PFSK-1 (cell line): ENCODE measurements at regions not wholly inside any gene's neighbourhood (a gene's known extent, or its start where the extent isn't known, plus 50 kb on each side); places are given as distances from the start of the nearest gene placed in this dataset.

ENCODE experiments used
- FOXP2 ChIP-seq: optimal IDR thresholded peaks from 2 replicates; pipeline ENCODE3; 2011; ENCODE audit warnings: borderline replicate concordance, control low read depth, inconsistent platforms; ENCODE audit not compliant: insufficient read depth; ENCODE audit errors: extremely low read length, extremely low read depth
- POLR2AphosphoS5 ChIP-seq: IDR thresholded peaks from 2 replicates; pipeline ENCODE4 v1.6.1; 2012; ENCODE audit warnings: low read depth, mild to moderate bottlenecking, control low read depth, low read length, moderate library complexity
- SIN3A ChIP-seq: IDR thresholded peaks from 2 replicates; pipeline ENCODE4 v1.6.1; 2012; ENCODE audit warnings: mild to moderate bottlenecking, low read length, moderate library complexity, borderline replicate concordance; ENCODE audit not compliant: insufficient read depth
- TAF1 ChIP-seq: IDR thresholded peaks from 2 replicates; pipeline ENCODE4 v1.6.1; 2012; ENCODE audit warnings: low read length, control low read depth, borderline replicate concordance; ENCODE audit not compliant: insufficient read depth
- TF ChIP-seq, protein P1 (sequence below), 2 experiments: IDR thresholded peaks; 2 replicates each; pipeline versions ENCODE4 v1.6.1 to v1.8.0; 2011 to 2012; ENCODE audit warnings: low read depth in 2 of 2, low read length in 2 of 2, control low read depth in 1 of 2, inconsistent platforms in 1 of 2, mild to moderate bottlenecking in 1 of 2, moderate library complexity in 1 of 2; ENCODE audit not compliant: insufficient read depth in 1 of 2

DNA sequence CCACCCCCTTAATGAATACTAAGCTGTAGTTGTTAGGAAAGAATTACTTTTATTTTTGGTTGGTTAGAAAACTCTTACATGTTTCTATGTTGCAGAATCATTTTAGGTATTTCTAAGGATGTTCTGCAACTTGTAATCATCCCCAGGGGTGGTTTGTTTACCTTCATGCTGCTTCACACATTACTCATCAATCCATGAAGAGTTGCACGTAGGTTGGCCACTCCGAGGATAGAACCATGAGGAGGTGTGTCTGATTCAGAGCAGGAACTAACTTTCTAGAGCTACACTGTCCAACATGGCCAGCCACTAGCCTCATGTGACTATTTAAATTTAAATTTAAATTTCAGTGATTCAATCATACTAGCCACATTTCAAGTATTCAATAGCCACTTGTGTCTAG lies 127.2 kb upstream of the FRMPD4 start:
- TF ChIP-seq POLR2AphosphoS5 (no peak), FOXP2 (no peak)

GRCh38 chrX:12013211-12013618 lies 125.1 kb upstream of the FRMPD4 start:
- TF ChIP-seq TAF1 (no peak), POLR2AphosphoS5 (no peak), SIN3A (no peak), FOXP2 (no peak)
- TF ChIP-seq, protein P1, sequence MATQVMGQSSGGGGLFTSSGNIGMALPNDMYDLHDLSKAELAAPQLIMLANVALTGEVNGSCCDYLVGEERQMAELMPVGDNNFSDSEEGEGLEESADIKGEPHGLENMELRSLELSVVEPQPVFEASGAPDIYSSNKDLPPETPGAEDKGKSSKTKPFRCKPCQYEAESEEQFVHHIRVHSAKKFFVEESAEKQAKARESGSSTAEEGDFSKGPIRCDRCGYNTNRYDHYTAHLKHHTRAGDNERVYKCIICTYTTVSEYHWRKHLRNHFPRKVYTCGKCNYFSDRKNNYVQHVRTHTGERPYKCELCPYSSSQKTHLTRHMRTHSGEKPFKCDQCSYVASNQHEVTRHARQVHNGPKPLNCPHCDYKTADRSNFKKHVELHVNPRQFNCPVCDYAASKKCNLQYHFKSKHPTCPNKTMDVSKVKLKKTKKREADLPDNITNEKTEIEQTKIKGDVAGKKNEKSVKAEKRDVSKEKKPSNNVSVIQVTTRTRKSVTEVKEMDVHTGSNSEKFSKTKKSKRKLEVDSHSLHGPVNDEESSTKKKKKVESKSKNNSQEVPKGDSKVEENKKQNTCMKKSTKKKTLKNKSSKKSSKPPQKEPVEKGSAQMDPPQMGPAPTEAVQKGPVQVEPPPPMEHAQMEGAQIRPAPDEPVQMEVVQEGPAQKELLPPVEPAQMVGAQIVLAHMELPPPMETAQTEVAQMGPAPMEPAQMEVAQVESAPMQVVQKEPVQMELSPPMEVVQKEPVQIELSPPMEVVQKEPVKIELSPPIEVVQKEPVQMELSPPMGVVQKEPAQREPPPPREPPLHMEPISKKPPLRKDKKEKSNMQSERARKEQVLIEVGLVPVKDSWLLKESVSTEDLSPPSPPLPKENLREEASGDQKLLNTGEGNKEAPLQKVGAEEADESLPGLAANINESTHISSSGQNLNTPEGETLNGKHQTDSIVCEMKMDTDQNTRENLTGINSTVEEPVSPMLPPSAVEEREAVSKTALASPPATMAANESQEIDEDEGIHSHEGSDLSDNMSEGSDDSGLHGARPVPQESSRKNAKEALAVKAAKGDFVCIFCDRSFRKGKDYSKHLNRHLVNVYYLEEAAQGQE (IDR thresholded peaks at IDR 0.05; ENCODE audit: insufficient read depth in 1 of 2, low read depth in 2 of 2, low read length in 2 of 2) = no peak

DNA sequence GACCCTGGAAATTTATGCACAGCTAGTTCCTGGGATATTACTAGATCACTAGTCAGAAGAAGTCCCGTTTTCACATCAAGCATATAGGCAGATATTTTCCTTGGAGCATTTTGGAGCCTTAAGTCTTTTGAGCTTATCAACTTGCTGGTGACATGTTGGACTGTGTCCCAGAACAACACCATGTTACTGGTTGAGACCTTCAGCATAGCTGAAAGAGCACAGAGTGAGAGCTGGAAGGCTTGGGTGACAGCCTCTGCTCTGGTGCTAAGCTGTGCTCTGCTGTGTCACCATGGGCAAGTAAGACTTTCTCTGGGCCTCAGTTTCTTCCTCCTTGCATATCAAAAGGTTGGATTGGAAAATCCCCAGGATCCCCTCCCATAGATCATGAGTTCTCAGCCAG lies 116.6 kb upstream of the FRMPD4 start:
- TF ChIP-seq, protein P1 (IDR thresholded peaks at IDR 0.05; ENCODE audit: insufficient read depth in 1 of 2, low read depth in 2 of 2, low read length in 2 of 2) = no peak
- TF ChIP-seq FOXP2 (no peak), SIN3A (no peak), TAF1 (no peak), POLR2AphosphoS5 (no peak)

DNA sequence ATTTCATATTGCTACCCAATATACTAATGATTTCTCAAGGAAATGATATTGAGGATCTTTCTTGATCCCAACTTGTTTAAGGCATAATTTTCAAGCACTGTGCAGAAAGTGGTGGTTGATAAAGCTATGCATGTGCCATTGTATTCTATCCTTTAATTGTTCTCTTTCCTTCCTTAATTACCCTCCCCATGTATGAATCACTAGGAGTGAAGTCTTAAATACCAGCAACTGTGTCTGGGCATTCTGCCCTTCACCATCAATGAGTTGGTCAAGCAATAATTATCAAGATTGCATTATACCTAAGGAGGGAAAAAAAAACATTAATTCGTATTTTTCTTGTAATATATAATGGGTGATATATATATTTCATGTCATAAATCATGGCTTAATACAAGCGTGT lies 111.8 kb upstream of the FRMPD4 start:
- TF ChIP-seq, protein P1 (IDR thresholded peaks at IDR 0.05; ENCODE audit: insufficient read depth in 1 of 2, low read depth in 2 of 2, low read length in 2 of 2) = no peak
- TF ChIP-seq SIN3A (no peak), POLR2AphosphoS5 (no peak), TAF1 (no peak), FOXP2 (no peak)

GRCh38 chrX:12032082-12032481 lies 106.2 kb upstream of the FRMPD4 start:
- TF ChIP-seq, protein P1 (IDR thresholded peaks at IDR 0.05; ENCODE audit: insufficient read depth in 1 of 2, low read depth in 2 of 2, low read length in 2 of 2) = no peak
- no peak for TF ChIP-seq FOXP2
- TF ChIP-seq SIN3A = no peak
- no peak for TF ChIP-seq TAF1
- TF ChIP-seq POLR2AphosphoS5 = no peak
